ENCODE measurements at regions not wholly inside any gene's neighbourhood (a gene's known extent, or its start where the extent isn't known, plus 50 kb on each side); places are given as distances from the start of the nearest gene placed in this dataset.

DNA sequence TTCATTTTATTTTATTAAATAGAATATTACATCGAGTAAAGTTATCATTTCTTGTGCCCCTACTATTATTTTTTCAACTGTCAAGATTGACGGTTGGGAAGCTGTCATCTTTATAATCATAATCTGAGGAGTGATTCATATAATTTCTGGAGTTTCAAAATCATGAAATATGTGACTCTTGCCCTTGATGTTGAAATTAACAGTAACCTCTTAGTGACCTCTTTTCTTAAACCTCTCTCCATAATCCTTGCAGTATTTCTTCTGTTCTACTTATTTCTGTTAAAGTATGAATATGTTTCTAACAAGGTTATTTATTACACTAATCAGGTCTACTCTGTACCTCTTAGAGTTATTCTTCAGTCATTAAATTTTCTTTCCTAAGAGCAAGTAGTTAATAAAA is 663.8 kb downstream of the LIG4 start:
- no peak for DNase-seq (ENCODE audit: low read depth)
- H3K4me3 ChIP-seq (ENCODE audit: low read depth, low read length) = no peak overlapping the region
- TF ChIP-seq, protein P1, sequence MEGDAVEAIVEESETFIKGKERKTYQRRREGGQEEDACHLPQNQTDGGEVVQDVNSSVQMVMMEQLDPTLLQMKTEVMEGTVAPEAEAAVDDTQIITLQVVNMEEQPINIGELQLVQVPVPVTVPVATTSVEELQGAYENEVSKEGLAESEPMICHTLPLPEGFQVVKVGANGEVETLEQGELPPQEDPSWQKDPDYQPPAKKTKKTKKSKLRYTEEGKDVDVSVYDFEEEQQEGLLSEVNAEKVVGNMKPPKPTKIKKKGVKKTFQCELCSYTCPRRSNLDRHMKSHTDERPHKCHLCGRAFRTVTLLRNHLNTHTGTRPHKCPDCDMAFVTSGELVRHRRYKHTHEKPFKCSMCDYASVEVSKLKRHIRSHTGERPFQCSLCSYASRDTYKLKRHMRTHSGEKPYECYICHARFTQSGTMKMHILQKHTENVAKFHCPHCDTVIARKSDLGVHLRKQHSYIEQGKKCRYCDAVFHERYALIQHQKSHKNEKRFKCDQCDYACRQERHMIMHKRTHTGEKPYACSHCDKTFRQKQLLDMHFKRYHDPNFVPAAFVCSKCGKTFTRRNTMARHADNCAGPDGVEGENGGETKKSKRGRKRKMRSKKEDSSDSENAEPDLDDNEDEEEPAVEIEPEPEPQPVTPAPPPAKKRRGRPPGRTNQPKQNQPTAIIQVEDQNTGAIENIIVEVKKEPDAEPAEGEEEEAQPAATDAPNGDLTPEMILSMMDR (IDR thresholded peaks at IDR 0.05; ENCODE audit: low read depth, low read length) = no peak
- TF ChIP-seq MYC (IDR thresholded peaks at IDR 0.05; ENCODE audit: low read depth, low read length) (no peak), POLR2A (IDR thresholded peaks at IDR 0.05; ENCODE audit: extremely low read depth, insufficient read length) (no peak)
- TF ChIP-seq, protein P2, sequence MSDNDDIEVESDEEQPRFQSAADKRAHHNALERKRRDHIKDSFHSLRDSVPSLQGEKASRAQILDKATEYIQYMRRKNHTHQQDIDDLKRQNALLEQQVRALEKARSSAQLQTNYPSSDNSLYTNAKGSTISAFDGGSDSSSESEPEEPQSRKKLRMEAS (IDR thresholded peaks at IDR 0.05; ENCODE audit: low read depth, low read length) = no peak

DNA sequence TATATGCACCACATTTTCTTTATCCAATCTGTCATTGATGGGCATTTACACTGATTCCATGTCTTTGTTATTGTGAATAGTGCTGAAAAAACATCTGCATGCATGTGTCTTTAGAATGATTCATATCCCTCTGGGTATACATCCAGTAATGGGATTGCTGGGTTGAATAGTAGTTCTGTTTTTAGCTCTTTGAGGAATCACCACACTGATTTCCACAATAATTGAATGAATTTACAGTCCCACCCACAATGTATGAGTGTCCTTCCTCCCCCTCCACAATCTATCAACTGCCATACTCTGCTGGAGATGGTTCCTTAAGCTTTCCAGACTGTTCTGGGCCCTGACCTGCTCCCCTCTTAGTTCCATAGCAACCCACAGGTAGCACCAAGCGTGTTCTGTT is 667.0 kb downstream of the LIG4 start:
- no peak for TF ChIP-seq POLR2A (IDR thresholded peaks at IDR 0.05; ENCODE audit: extremely low read depth, insufficient read length)
- TF ChIP-seq MYC (IDR thresholded peaks at IDR 0.05; ENCODE audit: low read depth, low read length) = no peak
- TF ChIP-seq, protein P1 (IDR thresholded peaks at IDR 0.05; ENCODE audit: low read depth, low read length) = no peak
- TF ChIP-seq, protein P2 (IDR thresholded peaks at IDR 0.05; ENCODE audit: low read depth, low read length) = no peak
- no peak for DNase-seq (ENCODE audit: low read depth)
- H3K4me3 ChIP-seq (ENCODE audit: low read depth, low read length) = no peak overlapping the region

DNA sequence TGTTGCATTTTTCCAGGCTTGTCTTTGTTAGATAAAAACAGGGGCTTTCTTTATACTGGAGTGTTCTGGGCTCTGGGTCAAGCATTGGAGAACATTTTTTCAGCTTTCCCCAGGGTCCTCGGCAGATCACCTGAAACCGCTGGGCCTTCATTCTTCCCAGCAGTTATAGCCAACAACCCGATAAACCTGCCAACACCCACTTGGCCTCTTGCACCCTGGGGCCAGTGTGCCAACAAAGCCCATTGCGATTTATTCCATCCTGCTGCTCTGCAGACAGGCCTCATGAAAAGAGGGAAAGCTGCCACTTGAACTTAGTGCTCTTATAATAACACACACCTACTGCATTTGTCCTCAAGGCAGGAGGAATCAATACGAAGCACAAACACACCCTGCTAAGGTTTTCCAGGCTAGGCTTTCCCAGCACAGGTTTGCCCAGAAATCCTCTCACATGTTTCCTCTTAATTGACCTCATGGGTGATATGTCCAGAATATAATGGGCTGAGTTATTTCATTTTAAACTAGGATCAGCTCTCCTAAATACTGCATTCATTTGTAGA is 669.3 kb downstream of the LIG4 start:
- TF ChIP-seq MYC (IDR thresholded peaks at IDR 0.05; ENCODE audit: low read depth, low read length) = no peak
- TF ChIP-seq POLR2A (IDR thresholded peaks at IDR 0.05; ENCODE audit: extremely low read depth, insufficient read length) = no peak
- TF ChIP-seq, protein P1 (IDR thresholded peaks at IDR 0.05; ENCODE audit: low read depth, low read length) = no peak
- TF ChIP-seq, protein P2 (IDR thresholded peaks at IDR 0.05; ENCODE audit: low read depth, low read length) = no peak
- DNase-seq (ENCODE audit: low read depth) = no peak
- no peak overlapping the region for H3K4me3 ChIP-seq (ENCODE audit: low read depth, low read length)

DNA sequence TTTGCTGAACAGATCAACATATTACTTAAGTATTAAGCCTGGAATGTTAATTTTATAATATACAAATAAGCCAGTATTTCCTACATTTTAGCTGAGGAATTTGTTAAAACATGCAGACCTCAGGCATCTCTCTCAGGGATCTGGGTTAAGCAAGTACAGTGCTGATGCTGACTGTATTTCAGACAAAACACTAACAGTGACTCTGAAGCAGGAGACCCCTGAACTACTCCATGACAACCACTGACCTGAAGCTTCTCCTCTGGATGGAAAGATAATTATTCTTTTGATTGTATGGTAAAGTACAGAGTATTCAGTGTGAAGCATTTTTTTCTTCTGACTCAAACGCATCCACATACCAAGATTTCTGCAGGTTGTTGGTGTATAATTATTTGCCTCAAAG is 680.8 kb downstream of the LIG4 start:
- TF ChIP-seq, protein P2 (IDR thresholded peaks at IDR 0.05; ENCODE audit: low read depth, low read length) = no peak
- TF ChIP-seq, protein P1 (IDR thresholded peaks at IDR 0.05; ENCODE audit: low read depth, low read length) = no peak
- no peak for TF ChIP-seq MYC (IDR thresholded peaks at IDR 0.05; ENCODE audit: low read depth, low read length)
- no peak for TF ChIP-seq POLR2A (IDR thresholded peaks at IDR 0.05; ENCODE audit: extremely low read depth, insufficient read length)
- H3K4me3 ChIP-seq (ENCODE audit: low read depth, low read length) = no peak overlapping the region
- DNase-seq (ENCODE audit: low read depth) = no peak

DNA sequence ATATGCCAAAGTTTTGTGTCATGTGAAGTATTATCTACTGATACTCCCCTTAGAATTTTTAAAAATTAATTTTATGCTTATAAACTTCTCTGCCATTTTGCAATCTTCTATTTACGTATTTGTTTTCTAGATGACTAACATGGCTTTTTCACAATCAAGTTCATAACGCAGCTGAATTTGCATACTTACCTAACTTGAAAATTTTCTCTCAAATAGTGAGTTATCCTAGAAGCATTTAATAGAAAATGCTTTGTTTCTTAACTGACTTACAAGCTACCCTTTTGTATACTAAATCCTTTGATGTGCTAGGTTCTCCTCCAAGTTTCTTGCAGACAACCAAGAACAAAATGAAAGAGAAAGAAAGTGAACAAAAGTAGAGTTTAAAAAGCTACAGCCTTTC is 683.5 kb downstream of the LIG4 start:
- DNase-seq (ENCODE audit: low read depth) = no peak
- H3K4me3 ChIP-seq (ENCODE audit: low read depth, low read length) = no peak overlapping the region
- TF ChIP-seq, protein P1 (IDR thresholded peaks at IDR 0.05; ENCODE audit: low read depth, low read length) = no peak
- TF ChIP-seq MYC (IDR thresholded peaks at IDR 0.05; ENCODE audit: low read depth, low read length) = no peak
- TF ChIP-seq, protein P2 (IDR thresholded peaks at IDR 0.05; ENCODE audit: low read depth, low read length) = no peak
- no peak for TF ChIP-seq POLR2A (IDR thresholded peaks at IDR 0.05; ENCODE audit: extremely low read depth, insufficient read length)

Data from NB4 (cell line).